HG03108 (cell line): ENCODE measurements at regions not wholly inside any gene's neighbourhood (a gene's known extent, or its start where the extent isn't known, plus 50 kb on each side); places are given as distances from the start of the nearest gene placed in this dataset.
"Not testable (repeated sequence)": the region's sequence is repeated elsewhere in the genome, so short reads cannot be mapped to it uniquely, and the experiment has no call there.

Experiments used
- ATAC-seq: cut with Tn5 transposase; IDR thresholded peaks from one replicate; pipeline ENCODE4 v1.9.1; 2021; ENCODE audit warnings: moderate library complexity; ENCODE audit not compliant: unreplicated experiment

- ATAC-seq, result not testable (repeated sequence)
These were observed 517.6 kb downstream of the TTLL7 start for GRCh38 chr1:83481284-83481683.

GRCh38 chr1:83479591-83480239 lies 519.2 kb downstream of the TTLL7 start:
- peak; percentile 54 for ATAC-seq

GRCh38 chr1:83478127-83478526 lies 520.8 kb downstream of the TTLL7 start:
- not testable (repeated sequence) for ATAC-seq

GRCh38 chr1:83476518-83476917 lies 522.4 kb downstream of the TTLL7 start:
- ATAC-seq, result not testable (repeated sequence)

GRCh38 chr1:83474946-83475345 lies 524.0 kb downstream of the TTLL7 start:
- not testable (repeated sequence) for ATAC-seq

- not testable (repeated sequence) for ATAC-seq
These were observed 524.9 kb downstream of the TTLL7 start for GRCh38 chr1:83473986-83474385.

GRCh38 chr1:83472066-83472465 lies 526.9 kb downstream of the TTLL7 start:
- ATAC-seq, result not testable (repeated sequence)

- ATAC-seq, result not testable (repeated sequence)
These were observed 527.7 kb downstream of the TTLL7 start for GRCh38 chr1:83471272-83471671.

- ATAC-seq, result not testable (repeated sequence)
These were observed 530.6 kb downstream of the TTLL7 start for GRCh38 chr1:83468336-83468735.

GRCh38 chr1:83457735-83458248 lies 541.1 kb downstream of the TTLL7 start:
- not testable (repeated sequence) for ATAC-seq

- not testable (repeated sequence) for ATAC-seq
These were observed 541.7 kb downstream of the TTLL7 start for GRCh38 chr1:83457281-83457680.

- not testable (repeated sequence) for ATAC-seq
These were observed 543.2 kb downstream of the TTLL7 start for GRCh38 chr1:83455753-83456152.

GRCh38 chr1:83445873-83446272 lies 553.1 kb downstream of the TTLL7 start:
- ATAC-seq, result not testable (repeated sequence)

- ATAC-seq, result not testable (repeated sequence)
These were observed 556.5 kb downstream of the TTLL7 start for GRCh38 chr1:83442412-83442811.

GRCh38 chr1:83440586-83440985 lies 558.3 kb downstream of the TTLL7 start:
- not testable (repeated sequence) for ATAC-seq

GRCh38 chr1:83440021-83440420 lies 558.9 kb downstream of the TTLL7 start:
- not testable (repeated sequence) for ATAC-seq

- ATAC-seq, result not testable (repeated sequence)
These were observed 560.6 kb downstream of the TTLL7 start for GRCh38 chr1:83438316-83438715.

- ATAC-seq, result not testable (repeated sequence)
These were observed 563.6 kb downstream of the TTLL7 start for GRCh38 chr1:83435336-83435735.

- ATAC-seq, result not testable (repeated sequence)
These were observed 571.4 kb downstream of the TTLL7 start for GRCh38 chr1:83427566-83427965.

GRCh38 chr1:83423382-83423781 lies 575.5 kb downstream of the TTLL7 start:
- ATAC-seq, result not testable (repeated sequence)

GRCh38 chr1:83418558-83418957 lies 580.4 kb downstream of the TTLL7 start:
- ATAC-seq, result no peak

- ATAC-seq, result not testable (repeated sequence)
These were observed 585.2 kb downstream of the TTLL7 start for GRCh38 chr1:83413839-83414107.
